Small intestine (tissue), 7 donors: ENCODE measurements at regions not wholly inside any gene's neighbourhood (a gene's known extent, or its start where the extent isn't known, plus 50 kb on each side); places are given as distances from the start of the nearest gene placed in this dataset.

Experiments
- DNase-seq, 2 donors: peaks; one replicate each; pipeline versions ENCODE4 v3.0.0 to v3.0.0-alpha.2; 2013
- FAIRE-seq: peaks from 2 replicates; lab custom pipeline; 2012; peaks lifted over from hg19 to GRCh38; lab: Jason Lieb, UNC
- H3K27ac ChIP-seq, 3 donors: one replicate each; pipeline ENCODE4 v1.5.1; 2013; ENCODE audit warnings: low read length in 2 of 3, mild to moderate bottlenecking in 2 of 3, control low read depth in 1 of 3, inconsistent platforms in 1 of 3, low read depth in 1 of 3, moderate library complexity in 1 of 3
- H3K27me3 ChIP-seq, 3 donors: one replicate each; pipeline ENCODE4 v1.6.1; 2013; ENCODE audit warnings: low read length in 3 of 3, inconsistent platforms in 1 of 3; ENCODE audit not compliant: control insufficient read depth in 3 of 3, insufficient read depth in 3 of 3
- H3K36me3 ChIP-seq, 3 donors: one replicate each; pipeline ENCODE4 v1.6.1; 2013; ENCODE audit warnings: low read length in 3 of 3, inconsistent platforms in 1 of 3, low read depth in 1 of 3, mild to moderate bottlenecking in 1 of 3, moderate library complexity in 1 of 3; ENCODE audit not compliant: control insufficient read depth in 3 of 3, insufficient read depth in 2 of 3
- H3K4me1 ChIP-seq, 3 donors: one replicate each; pipeline ENCODE4 v1.6.1; 2013; ENCODE audit warnings: low read length in 2 of 3, inconsistent platforms in 1 of 3, low read depth in 1 of 3, mild to moderate bottlenecking in 1 of 3, moderate library complexity in 1 of 3; ENCODE audit not compliant: control insufficient read depth in 3 of 3, insufficient read depth in 2 of 3
- H3K4me3 ChIP-seq, 3 donors: one replicate each; pipeline ENCODE4 v1.5.1; 2013; ENCODE audit warnings: low read length in 3 of 3, control low read depth in 1 of 3, inconsistent platforms in 1 of 3, low read depth in 1 of 3, mild to moderate bottlenecking in 1 of 3, moderate library complexity in 1 of 3
- H3K9me3 ChIP-seq, 2 donors: one replicate each; pipeline ENCODE4 v1.6.1; 2013; ENCODE audit warnings: low read depth in 1 of 2, low read length in 1 of 2; ENCODE audit not compliant: control insufficient read depth in 2 of 2, insufficient read depth in 1 of 2
- WGBS, 3 donors: extraction: QIAGEN DNeasy Blood & Tissue Kit; methylation state at CpG; one replicate each; pipeline ENCODE4 v1.1.7; 2013; 5-methylcytosine and 5-hydroxymethylcytosine counted together
- donor health status: healthy with polysubstance abuse.
- donor health status: control.
- donor health status: control.
- donor health status: Bipolar disorder and iron deficiency.
- donor health status: healthy.

GRCh38 chr17:70013911-70014310, 61.1 kb upstream of the KCNJ16 start:
- FAIRE-seq (no peak), DNase-seq (no peak)
- H3K9me3 ChIP-seq: no peaks in the 10 kb centered on the region
- WGBS, 3 donors: 82 to 83% (median 83%) methylated on average over 4 of the region's 4 CpGs
- no peak overlapping the region for H3K27ac ChIP-seq
- no peak overlapping the region for H3K4me3 ChIP-seq
- no peaks in the 10 kb centered on the region for H3K27me3 ChIP-seq
- H3K36me3 ChIP-seq: no peaks in the 10 kb centered on the region
- H3K4me1 ChIP-seq: no peaks in the 10 kb centered on the region

GRCh38 chr17:70017112-70017511, 57.9 kb upstream of the KCNJ16 start:
- DNase-seq (no peak), FAIRE-seq (no peak)
- WGBS, 3 donors: 66 to 93% (median 92%) methylated on average over 1 of the region's 1 CpG
- no peak overlapping the region for H3K27ac ChIP-seq
- H3K4me3 ChIP-seq: no peak overlapping the region
- H3K4me1 ChIP-seq: no peaks in the 10 kb centered on the region
- no peaks in the 10 kb centered on the region for H3K27me3 ChIP-seq
- H3K9me3 ChIP-seq: no peaks in the 10 kb centered on the region
- no peaks in the 10 kb centered on the region for H3K36me3 ChIP-seq

GRCh38 chr17:70017941-70018340, 57.1 kb upstream of the KCNJ16 start:
- Histone ChIP-seq H3K4me3 (no peak overlapping the region), H3K9me3 (no peaks in the 10 kb centered on the region), H3K27me3 (no peaks in the 10 kb centered on the region), H3K36me3 (no peaks in the 10 kb centered on the region), H3K27ac (no peak overlapping the region), H3K4me1 (no peaks in the 10 kb centered on the region)
- no peak for FAIRE-seq
- DNase-seq: no peak

- Histone ChIP-seq H3K9me3 (no peaks in the 10 kb centered on the region), H3K27me3 (no peaks in the 10 kb centered on the region), H3K4me1 (no peaks in the 10 kb centered on the region), H3K36me3 (no peaks in the 10 kb centered on the region), H3K27ac (no peak overlapping the region), H3K4me3 (no peak overlapping the region)
- no peak for FAIRE-seq
- DNase-seq: no peak
- 90 to 98% (median 91%) methylated on average over 5 of the region's 5 CpGs for WGBS, 3 donors
These were observed 53.3 kb upstream of the KCNJ16 start for GRCh38 chr17:70021726-70022125.

- FAIRE-seq (no peak), DNase-seq (no peak)
- 63 to 69% (median 67%) methylated on average over 3 of the region's 3 CpGs for WGBS, 3 donors
- Histone ChIP-seq H3K4me1 (no peaks in the 10 kb centered on the region), H3K9me3 (no peaks in the 10 kb centered on the region), H3K27ac (no peak overlapping the region), H3K36me3 (no peaks in the 10 kb centered on the region), H3K4me3 (no peak overlapping the region), H3K27me3 (no peaks in the 10 kb centered on the region)
These were observed 52.9 kb upstream of the KCNJ16 start for GRCh38 chr17:70022175-70022574.

GRCh38 chr17:70024253-70024652, 50.8 kb upstream of the KCNJ16 start:
- Histone ChIP-seq H3K9me3 (no peaks in the 10 kb centered on the region), H3K36me3 (no peaks in the 10 kb centered on the region), H3K4me3 (no peak overlapping the region), H3K27me3 (no peaks in the 10 kb centered on the region), H3K27ac (no peak overlapping the region), H3K4me1 (no peaks in the 10 kb centered on the region)
- DNase-seq: no peak
- FAIRE-seq: no peak
- WGBS, 3 donors: 93 to 100% (median 97%) methylated on average over 1 of the region's 1 CpG
